ENCODE measurements at regions not wholly inside any gene's neighbourhood (a gene's known extent, or its start where the extent isn't known, plus 50 kb on each side); places are given as distances from the start of the nearest gene placed in this dataset.
"Not testable (repeated sequence)": the region's sequence is repeated elsewhere in the genome, so short reads cannot be mapped to it uniquely, and the experiment has no call there.

DNA sequence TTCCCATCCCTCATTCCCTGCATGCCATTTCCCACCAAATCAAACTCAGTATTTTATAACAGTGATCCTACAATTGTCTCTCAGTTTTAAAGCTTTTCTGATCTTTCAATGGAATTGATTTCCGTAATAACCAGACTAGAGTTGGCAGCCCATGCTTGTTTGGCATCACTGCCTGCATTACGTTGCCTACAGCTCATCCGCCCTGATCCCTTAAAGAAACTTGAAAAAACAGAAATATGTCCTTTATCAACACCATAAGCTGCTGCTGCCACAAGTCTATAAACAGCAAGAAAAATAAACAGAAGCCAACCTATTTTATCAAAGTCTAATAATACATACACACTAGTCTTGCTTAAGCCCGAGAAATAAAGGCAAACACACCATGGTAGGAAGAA lies 331.0 kb downstream of the METTL4 start:
- DNase-seq (ENCODE audit: low read depth): peak; percentile 80
- no peak overlapping the region for H3K4me3 ChIP-seq (ENCODE audit: low read depth, low read length)
- no peak for TF ChIP-seq CTCF (IDR thresholded peaks at IDR 0.05; ENCODE audit: insufficient read depth, low read depth, low read length)

DNA sequence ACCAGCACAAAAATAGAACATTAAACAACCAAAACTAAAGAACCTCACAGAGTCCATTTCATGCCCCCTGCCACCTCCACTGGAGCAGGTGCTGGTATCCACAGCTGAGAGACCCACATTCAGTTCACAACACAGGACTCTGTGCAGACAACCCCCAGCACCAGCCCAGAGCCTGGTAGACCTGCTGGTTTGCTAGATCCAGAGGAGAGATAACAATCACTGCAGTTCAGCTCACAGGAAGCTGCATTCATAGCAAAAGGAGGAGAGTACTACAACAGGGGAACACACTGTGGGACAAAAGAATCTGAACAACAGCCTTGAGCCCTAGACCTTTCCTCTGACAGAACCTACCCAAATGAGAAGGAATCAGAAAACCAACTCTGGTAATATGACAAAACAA lies 326.7 kb downstream of the METTL4 start:
- H3K4me3 ChIP-seq (ENCODE audit: low read depth, low read length): no peak overlapping the region
- TF ChIP-seq CTCF (IDR thresholded peaks at IDR 0.05; ENCODE audit: insufficient read depth, low read depth, low read length): no peak
- no peak for DNase-seq (ENCODE audit: low read depth)

GRCh38 chr18:2247101-2247500 lies 324.2 kb downstream of the METTL4 start:
- DNase-seq (ENCODE audit: low read depth); H3K4me3 ChIP-seq (ENCODE audit: low read depth, low read length): not testable (repeated sequence)

GRCh38 chr18:2254977-2255376 lies 316.3 kb downstream of the METTL4 start:
- no peak for DNase-seq (ENCODE audit: low read depth)
- TF ChIP-seq CTCF (IDR thresholded peaks at IDR 0.05; ENCODE audit: insufficient read depth, low read depth, low read length): no peak
- H3K4me3 ChIP-seq (ENCODE audit: low read depth, low read length): no peak overlapping the region

- no peak overlapping the region for H3K4me3 ChIP-seq (ENCODE audit: low read depth, low read length)
- no peak for DNase-seq (ENCODE audit: low read depth)
Observed at GRCh38 chr18:2256577-2256976, 314.7 kb downstream of the METTL4 start.

GRCh38 chr18:2258954-2259353 lies 312.4 kb downstream of the METTL4 start:
- no peak for TF ChIP-seq CTCF (IDR thresholded peaks at IDR 0.05; ENCODE audit: insufficient read depth, low read depth, low read length)
- H3K4me3 ChIP-seq (ENCODE audit: low read depth, low read length): no peak overlapping the region
- DNase-seq (ENCODE audit: low read depth): no peak

More at GRCh38 chr18:2256577-2256976, 314.7 kb downstream of the METTL4 start:
- TF ChIP-seq CTCF (IDR thresholded peaks at IDR 0.05; ENCODE audit: insufficient read depth, low read depth, low read length): no peak

DNA sequence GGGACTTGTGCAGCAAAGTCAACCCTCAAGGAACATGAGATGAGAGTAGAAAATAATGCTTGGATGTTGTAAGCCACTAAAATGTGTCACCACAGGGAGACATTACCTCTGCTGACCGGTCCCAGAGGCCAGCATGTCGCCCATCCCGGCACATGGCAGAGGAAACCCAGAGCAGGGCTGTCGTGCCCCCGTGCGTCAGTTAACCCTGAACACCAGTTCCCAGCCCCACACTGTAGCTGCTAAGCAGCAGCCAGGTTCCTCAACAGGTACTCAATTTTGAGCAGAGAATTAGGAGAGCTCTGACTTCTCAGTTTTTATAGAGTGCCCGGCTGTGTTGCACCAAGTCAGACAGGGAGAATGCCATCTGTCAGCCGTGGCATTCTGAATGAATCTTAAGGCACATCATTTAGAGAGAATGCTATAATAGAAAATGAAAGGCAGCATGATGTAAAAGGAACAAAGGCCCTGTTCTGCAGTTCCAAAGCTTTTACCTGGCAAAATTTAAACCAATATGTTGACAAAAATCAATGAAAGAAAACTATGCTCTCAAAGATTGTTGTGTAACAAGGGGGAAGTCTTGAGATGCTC lies 307.9 kb downstream of the METTL4 start:
- H3K4me3 ChIP-seq (ENCODE audit: low read depth, low read length): no peak overlapping the region
- no peak for DNase-seq (ENCODE audit: low read depth)
- TF ChIP-seq CTCF (IDR thresholded peaks at IDR 0.05; ENCODE audit: insufficient read depth, low read depth, low read length): no peak

Data from fibroblast of villous mesenchyme (primary cell).